ENCODE measurements at regions not wholly inside any gene's neighbourhood (a gene's known extent, or its start where the extent isn't known, plus 50 kb on each side); places are given as distances from the start of the nearest gene placed in this dataset.
"Not testable (repeated sequence)": the region's sequence is repeated elsewhere in the genome, so short reads cannot be mapped to it uniquely, and the experiment has no call there.

GRCh38 chr7:113373863-113374262, 255.5 kb upstream of the SMIM30 start:
- no peak for DNase-seq

GRCh38 chr7:113371416-113372043, 253.2 kb upstream of the SMIM30 start:
- no peak for DNase-seq

DNA sequence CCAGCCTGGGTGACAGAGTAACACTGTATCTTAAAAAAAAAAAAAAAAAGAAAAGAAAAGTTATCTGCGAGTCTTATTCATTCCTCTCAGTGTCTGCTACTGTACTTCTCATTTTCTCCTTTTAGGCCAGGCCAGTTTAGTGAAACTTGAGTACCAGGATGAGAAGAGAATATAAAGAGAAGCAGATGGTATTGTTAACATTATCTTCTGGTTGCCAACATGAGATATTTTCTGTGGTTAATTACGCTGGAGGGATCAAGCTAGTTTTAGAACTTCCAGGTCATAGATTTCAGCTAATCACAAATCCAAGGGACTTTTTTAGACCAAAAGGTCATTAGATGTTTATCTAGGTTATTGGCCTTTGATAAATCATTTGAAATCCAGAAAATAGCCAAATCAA, 252.6 kb upstream of the SMIM30 start:
- no peak for DNase-seq

GRCh38 chr7:113368256-113368655, 249.9 kb upstream of the SMIM30 start:
- no peak for DNase-seq

DNA sequence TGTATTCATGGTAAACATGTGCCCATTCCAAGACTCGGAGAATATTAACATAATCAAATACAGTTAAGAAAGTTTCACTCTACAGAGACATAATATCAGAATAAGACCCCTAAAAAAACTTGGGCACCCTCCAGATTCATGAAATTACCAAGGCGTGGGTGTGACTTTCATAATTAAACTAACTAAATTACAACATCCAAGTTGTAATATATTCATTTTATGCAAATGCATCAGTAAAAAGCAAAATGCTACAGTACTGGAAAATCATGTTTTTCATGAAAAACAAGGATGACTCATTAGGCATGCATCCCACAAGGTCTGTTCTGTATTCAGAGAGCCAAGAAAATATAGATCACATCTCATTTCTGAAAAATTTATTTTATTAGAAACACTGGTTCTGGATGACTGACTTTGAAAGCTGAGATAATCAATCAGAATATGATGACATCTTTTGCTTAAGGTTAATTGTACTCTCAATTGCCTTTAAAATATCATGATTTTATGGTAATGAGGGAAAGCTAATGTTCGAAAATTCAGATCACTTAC, 248.8 kb upstream of the SMIM30 start:
- no peak for DNase-seq

GRCh38 chr7:113366122-113366521, 247.8 kb upstream of the SMIM30 start:
- DNase-seq: no peak

DNA sequence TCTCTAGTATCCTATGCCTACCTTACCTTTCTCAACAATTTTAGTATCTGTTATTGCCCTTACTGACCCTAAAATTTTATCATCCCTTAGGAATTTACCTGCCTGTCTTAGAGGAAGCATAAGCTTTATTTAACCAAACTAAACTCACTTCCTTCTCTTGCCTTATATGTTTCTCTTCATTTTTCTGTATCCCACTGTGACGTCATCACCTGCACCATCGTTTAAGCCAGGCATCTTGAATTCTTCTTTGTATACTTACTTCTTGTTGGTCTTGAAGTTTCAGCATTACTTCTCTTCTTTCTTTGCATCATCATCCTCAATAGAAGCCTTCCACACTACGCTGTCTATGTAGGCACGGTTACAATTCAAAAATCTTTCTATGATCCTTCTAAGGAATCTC, 231.0 kb upstream of the SMIM30 start:
- DNase-seq: no peak

GRCh38 chr7:113339661-113340060, 221.3 kb upstream of the SMIM30 start:
- DNase-seq: no peak

GRCh38 chr7:113338071-113338696, 219.8 kb upstream of the SMIM30 start:
- no peak for DNase-seq

- DNase-seq: not testable (repeated sequence)
These were observed 218.5 kb upstream of the SMIM30 start for GRCh38 chr7:113336838-113337237.

GRCh38 chr7:113331155-113331898, 213.0 kb upstream of the SMIM30 start:
- no peak for DNase-seq

GRCh38 chr7:113321201-113321600, 202.8 kb upstream of the SMIM30 start:
- DNase-seq: no peak

- DNase-seq: no peak
These were observed 202.1 kb upstream of the SMIM30 start for GRCh38 chr7:113320419-113320818.

DNA sequence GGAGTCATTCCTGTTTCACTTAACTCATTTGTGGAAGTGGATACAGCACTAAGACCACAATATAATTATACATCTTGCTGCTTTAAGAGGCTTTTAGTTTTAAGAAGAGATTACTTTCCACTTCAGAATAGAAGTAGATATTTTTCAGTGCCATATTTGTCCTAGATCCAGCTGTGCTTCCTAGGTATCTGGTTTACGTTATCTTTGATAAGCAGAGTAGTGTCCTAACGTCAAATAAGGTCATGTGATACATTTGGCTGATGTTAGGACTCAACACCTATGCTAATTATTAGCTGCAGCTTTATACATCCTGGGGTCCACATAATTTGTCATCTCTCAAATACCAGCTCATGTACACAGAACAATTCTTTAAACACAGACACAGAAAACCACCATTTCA, 196.2 kb upstream of the SMIM30 start:
- DNase-seq: no peak

DNA sequence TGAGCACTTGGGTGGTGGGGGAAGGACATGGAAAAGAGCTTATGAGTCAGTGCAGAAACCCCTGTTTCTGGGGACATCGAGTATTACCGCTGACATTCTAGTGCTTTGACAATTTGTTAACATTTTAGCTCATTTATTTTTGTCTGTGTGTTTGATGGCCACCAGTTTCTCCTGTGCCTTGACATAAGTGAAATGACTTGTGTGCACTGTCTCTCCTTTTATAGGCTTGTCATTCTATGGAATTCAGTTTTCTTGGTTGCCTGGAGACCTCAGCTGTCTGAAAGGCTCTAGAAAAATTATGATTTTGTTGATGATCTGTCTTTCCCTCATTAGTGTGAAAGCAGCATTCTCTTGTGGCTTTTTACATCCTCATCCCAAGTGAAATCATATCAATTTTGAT, 190.0 kb upstream of the SMIM30 start:
- no peak for DNase-seq

DNA sequence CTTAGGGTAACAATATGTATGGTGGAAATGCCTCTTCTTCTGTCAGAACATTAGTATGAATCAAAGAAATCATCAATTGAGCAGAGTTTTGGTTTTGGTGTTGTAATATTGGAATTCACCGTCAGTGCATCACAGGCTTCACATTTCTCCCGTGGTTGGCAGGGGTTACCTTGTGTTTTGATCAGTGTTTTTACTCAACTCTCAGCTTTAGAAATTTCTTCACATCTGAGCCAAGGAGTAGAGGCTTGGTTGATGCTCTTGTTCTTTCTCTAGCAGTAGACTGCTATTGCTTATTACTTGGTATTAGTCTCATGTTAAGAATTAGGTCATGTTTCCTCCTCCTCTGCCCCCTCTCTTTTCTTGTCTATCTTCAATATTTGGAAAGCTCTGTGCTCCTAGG, 188.8 kb upstream of the SMIM30 start:
- no peak for DNase-seq

- no peak for DNase-seq
These were observed 187.9 kb upstream of the SMIM30 start for GRCh38 chr7:113306302-113306701.

- DNase-seq: no peak
These were observed 185.8 kb upstream of the SMIM30 start for GRCh38 chr7:113304104-113304503.

- DNase-seq: not testable (repeated sequence)
These were observed 185.0 kb upstream of the SMIM30 start for GRCh38 chr7:113303388-113303787.

DNA sequence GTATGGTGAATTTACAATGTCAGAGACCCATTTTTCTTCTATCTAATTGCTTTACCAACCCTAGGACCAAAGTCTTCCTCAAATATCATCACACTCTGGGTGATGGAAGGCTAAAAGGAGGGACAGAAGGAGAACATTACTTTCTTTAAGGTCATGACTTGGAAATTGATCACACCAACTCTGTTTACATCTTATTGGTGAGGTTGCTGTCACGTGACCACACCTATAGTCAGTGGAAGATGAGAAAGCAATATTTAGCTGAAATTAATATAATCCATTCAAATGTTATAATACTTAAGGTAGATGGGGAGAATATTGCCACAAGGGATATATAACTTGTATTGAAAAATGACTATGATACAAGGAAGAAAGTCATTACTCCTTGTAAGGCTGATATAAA, 183.6 kb upstream of the SMIM30 start:
- DNase-seq: no peak

GRCh38 chr7:113301141-113301540, 182.8 kb upstream of the SMIM30 start:
- no peak for DNase-seq

DNA sequence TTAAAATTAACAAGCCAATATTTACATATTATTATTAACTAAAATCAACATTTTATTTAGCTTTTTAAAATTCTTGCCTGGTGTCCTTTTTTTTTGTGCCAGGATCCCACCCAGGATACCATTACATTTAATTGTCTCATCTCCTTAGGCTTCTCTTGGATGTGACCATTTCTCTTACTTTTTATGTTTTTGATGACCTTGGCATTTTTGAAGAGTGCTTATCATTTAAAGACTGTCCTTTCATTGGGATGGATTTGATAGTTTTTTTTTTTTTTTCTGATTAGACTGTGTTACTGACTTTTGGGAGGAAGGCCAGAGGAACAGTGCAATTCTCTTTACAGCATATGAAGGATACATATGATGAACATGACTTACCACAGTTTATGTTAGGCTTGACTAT, 181.4 kb upstream of the SMIM30 start:
- no peak for DNase-seq

DNA sequence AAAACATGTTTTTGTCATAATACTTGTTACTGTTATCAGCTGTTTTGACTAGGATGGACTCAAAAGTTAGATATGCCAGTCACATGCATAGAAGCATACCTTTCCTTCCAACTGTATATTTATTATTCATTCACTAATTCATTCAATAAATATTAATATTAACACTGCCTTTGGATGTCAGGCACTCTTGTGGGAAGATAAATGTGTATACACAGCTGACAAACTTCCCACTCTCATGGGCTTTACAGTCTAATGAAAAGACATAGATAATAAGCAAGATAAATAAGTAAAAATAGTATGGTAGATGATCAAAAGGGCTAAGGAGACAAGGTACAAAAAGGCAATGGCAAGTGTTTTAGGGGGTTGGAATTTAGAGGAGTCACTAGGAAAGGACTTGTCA, 180.1 kb upstream of the SMIM30 start:
- no peak for DNase-seq

- DNase-seq: no peak
These were observed 176.4 kb upstream of the SMIM30 start for GRCh38 chr7:113294750-113295149.

Data from effector CD4-positive, alpha-beta T cell (primary cell).